HL-60 (cell line): ENCODE measurements at regions not wholly inside any gene's neighbourhood (a gene's known extent, or its start where the extent isn't known, plus 50 kb on each side); places are given as distances from the start of the nearest gene placed in this dataset.

ENCODE experiments used
- DNase-seq, 2 experiments: peaks; one replicate each; pipeline ENCODE4 v3.0.0-alpha.2; 2010 to 2020; ENCODE audit warnings: low read depth in 1 of 2, low spot score in 1 of 2
- H3K27ac ChIP-seq: fragments of 250-450 bp; sonication (Bioruptor Pico); replicated peaks from 2 replicates; pipeline ENCODE4 v1.5.1; 2020; ENCODE audit warnings: mild to moderate bottlenecking, moderate library complexity
- H3K27me3 ChIP-seq: fragments of 250-450 bp; sonication (Bioruptor Pico); 2 replicates; pipeline ENCODE4 v1.5.1; 2021; ENCODE audit warnings: mild to moderate bottlenecking, moderate library complexity; ENCODE audit not compliant: insufficient read depth, poor library complexity, severe bottlenecking
- H3K4me3 ChIP-seq: replicated peaks from 2 replicates; pipeline ENCODE4 v1.5.1; 2011; ENCODE audit warnings: mild to moderate bottlenecking, control low read depth, low read length; ENCODE audit not compliant: insufficient read depth
- GABPA ChIP-seq: IDR thresholded peaks from 2 replicates; pipeline ENCODE4 v1.6.1; 2012; ENCODE audit warnings: low read depth
- POLR2AphosphoS5 ChIP-seq: IDR thresholded peaks from 2 replicates; pipeline ENCODE4 v1.6.1; 2012; ENCODE audit warnings: low read depth
- SPI1 ChIP-seq: IDR thresholded peaks from 2 replicates; pipeline ENCODE4 v1.6.1; 2012; ENCODE audit warnings: low read depth, mild to moderate bottlenecking, borderline replicate concordance
- TF ChIP-seq, protein P1 (sequence below): IDR thresholded peaks from 2 replicates; pipeline ENCODE4 v1.6.1; 2012; ENCODE audit warnings: low read depth; ENCODE audit not compliant: insufficient replicate concordance
- TF ChIP-seq, protein P2 (sequence below): IDR thresholded peaks from one replicate; pipeline ENCODE4 v1.5.1; 2011; ENCODE audit warnings: low read length, control low read depth, inconsistent platforms; ENCODE audit not compliant: insufficient read depth

DNA sequence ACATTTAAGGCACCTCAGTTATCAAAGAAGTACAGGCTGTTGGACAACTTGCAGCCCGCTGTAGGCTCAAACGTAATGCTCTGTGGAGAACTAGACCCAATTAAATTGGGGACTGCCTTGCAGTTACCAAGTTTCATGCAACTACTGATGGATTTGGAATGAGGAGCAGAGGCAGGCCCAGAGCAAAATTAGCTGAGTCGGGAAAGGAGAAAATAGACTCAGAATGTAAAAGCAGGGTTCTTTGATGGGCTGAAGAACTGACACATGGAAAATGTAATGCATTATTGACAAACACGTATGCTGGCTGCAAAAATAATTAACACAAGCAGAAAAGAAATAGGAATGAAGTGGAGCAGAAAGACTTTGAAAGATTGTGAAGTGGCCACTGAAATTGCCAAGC is 432.7 kb upstream of the HNRNPA3 start:
- DNase-seq = no peak
- no peak for TF ChIP-seq POLR2AphosphoS5
- TF ChIP-seq, protein P1, sequence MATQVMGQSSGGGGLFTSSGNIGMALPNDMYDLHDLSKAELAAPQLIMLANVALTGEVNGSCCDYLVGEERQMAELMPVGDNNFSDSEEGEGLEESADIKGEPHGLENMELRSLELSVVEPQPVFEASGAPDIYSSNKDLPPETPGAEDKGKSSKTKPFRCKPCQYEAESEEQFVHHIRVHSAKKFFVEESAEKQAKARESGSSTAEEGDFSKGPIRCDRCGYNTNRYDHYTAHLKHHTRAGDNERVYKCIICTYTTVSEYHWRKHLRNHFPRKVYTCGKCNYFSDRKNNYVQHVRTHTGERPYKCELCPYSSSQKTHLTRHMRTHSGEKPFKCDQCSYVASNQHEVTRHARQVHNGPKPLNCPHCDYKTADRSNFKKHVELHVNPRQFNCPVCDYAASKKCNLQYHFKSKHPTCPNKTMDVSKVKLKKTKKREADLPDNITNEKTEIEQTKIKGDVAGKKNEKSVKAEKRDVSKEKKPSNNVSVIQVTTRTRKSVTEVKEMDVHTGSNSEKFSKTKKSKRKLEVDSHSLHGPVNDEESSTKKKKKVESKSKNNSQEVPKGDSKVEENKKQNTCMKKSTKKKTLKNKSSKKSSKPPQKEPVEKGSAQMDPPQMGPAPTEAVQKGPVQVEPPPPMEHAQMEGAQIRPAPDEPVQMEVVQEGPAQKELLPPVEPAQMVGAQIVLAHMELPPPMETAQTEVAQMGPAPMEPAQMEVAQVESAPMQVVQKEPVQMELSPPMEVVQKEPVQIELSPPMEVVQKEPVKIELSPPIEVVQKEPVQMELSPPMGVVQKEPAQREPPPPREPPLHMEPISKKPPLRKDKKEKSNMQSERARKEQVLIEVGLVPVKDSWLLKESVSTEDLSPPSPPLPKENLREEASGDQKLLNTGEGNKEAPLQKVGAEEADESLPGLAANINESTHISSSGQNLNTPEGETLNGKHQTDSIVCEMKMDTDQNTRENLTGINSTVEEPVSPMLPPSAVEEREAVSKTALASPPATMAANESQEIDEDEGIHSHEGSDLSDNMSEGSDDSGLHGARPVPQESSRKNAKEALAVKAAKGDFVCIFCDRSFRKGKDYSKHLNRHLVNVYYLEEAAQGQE = no peak
- no peak for TF ChIP-seq GABPA
- TF ChIP-seq, protein P2, sequence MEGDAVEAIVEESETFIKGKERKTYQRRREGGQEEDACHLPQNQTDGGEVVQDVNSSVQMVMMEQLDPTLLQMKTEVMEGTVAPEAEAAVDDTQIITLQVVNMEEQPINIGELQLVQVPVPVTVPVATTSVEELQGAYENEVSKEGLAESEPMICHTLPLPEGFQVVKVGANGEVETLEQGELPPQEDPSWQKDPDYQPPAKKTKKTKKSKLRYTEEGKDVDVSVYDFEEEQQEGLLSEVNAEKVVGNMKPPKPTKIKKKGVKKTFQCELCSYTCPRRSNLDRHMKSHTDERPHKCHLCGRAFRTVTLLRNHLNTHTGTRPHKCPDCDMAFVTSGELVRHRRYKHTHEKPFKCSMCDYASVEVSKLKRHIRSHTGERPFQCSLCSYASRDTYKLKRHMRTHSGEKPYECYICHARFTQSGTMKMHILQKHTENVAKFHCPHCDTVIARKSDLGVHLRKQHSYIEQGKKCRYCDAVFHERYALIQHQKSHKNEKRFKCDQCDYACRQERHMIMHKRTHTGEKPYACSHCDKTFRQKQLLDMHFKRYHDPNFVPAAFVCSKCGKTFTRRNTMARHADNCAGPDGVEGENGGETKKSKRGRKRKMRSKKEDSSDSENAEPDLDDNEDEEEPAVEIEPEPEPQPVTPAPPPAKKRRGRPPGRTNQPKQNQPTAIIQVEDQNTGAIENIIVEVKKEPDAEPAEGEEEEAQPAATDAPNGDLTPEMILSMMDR = no peak
- TF ChIP-seq SPI1 = no peak

DNA sequence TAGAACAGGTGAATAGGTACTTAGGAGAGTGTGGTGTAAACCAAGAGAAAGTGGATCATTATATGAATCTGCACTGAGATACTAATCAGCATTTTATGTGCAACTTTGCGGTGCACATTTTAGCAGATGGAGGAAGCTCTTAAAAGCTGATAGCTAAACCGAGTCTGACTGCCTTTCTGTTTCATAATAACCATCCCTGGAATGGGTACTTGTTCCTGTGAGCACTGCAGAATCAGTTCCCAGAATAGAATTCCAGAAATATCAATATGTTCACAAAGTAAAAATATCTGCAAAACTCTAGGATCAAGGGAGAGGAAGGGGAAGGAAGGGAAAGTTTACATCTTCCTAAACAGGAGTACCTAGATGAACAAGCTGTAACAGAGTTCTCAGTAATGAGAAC is 432.2 kb upstream of the HNRNPA3 start:
- H3K27ac ChIP-seq = no peak overlapping the region

More for the DNA sequence above, 432.7 kb upstream of the HNRNPA3 start:
- Histone ChIP-seq H3K27me3 (no peaks in the 10 kb centered on the region), H3K4me3 (no peak overlapping the region), H3K27ac (no peak overlapping the region)

DNA sequence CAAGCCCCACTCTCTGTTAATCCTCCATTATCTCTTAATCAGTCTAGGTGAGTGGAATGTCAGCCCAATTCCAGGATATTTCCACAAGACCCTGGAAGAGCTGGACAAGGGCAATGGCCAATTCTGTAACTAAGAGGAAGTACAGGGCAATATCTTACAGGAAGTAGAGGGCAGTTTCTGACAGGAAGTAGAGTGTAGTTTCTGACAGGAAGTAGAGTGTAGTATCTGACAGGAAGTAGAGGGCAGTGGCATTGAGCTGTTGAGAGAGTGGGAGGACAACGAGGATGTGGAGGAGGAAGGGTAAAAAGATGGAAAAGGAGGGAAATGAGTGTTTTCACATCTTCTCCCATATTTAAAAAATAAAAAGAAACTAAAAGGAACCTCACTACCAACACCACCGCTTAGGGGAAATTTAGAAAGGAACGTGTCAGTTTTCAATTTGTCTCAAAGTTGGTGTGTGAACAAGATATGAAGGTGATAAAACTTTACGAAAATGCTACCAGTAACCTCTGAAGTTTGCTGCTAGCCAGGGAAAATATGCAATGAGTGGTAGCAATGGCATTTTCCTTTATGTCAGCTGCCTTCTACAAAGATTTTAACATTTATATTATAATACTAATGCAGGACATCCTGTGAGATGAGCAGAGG is 430.9 kb upstream of the HNRNPA3 start:
- Histone ChIP-seq H3K27ac (no peak overlapping the region), H3K27me3 (no peaks in the 10 kb centered on the region), H3K4me3 (no peak overlapping the region)
- DNase-seq = peak; percentile 7 to 32
- TF ChIP-seq, protein P2 = no peak
- TF ChIP-seq, protein P1 = no peak
- peak; percentile 73 for TF ChIP-seq GABPA
- peak; percentile 39; the same call in 1 of the 2 replicates for TF ChIP-seq SPI1
- no peak for TF ChIP-seq POLR2AphosphoS5

More for the DNA sequence above, 432.2 kb upstream of the HNRNPA3 start:
- TF ChIP-seq, protein P2 = no peak
- TF ChIP-seq SPI1 = no peak
- TF ChIP-seq, protein P1 = no peak
- TF ChIP-seq POLR2AphosphoS5 = no peak
- no peak for TF ChIP-seq GABPA
- Histone ChIP-seq H3K4me3 (no peak overlapping the region), H3K27me3 (no peaks in the 10 kb centered on the region)
- no peak for DNase-seq
